Smooth muscle cell (in vitro differentiated cells): ENCODE measurements at regions not wholly inside any gene's neighbourhood (a gene's known extent, or its start where the extent isn't known, plus 50 kb on each side); places are given as distances from the start of the nearest gene placed in this dataset.

Source experiments
- DNase-seq: peaks from one replicate; lab custom pipeline; 2025; ENCODE audit not compliant: unreplicated experiment; lab: John Stamatoyannopoulos, UW
- H2AFZ ChIP-seq: fragments of 200-600 bp; sonication (generic); 2 replicates; pipeline ENCODE4 v1.6.0; 2016; ENCODE audit warnings: antibody characterized with exemption, low read depth, mild to moderate bottlenecking
- H3F3A ChIP-seq: fragments of 200-600 bp; sonication (generic); 2 replicates; pipeline ENCODE4 v1.6.0; 2017; ENCODE audit warnings: antibody characterized with exemption, low read depth
- H3K27ac ChIP-seq: fragments of 200-600 bp; sonication (generic); 2 replicates; pipeline ENCODE4 v1.5.1; 2016; ENCODE audit warnings: low read depth, mild to moderate bottlenecking
- H3K27me3 ChIP-seq: fragments of 200-600 bp; sonication (generic); 2 replicates; pipeline ENCODE4 v1.6.1; 2016; ENCODE audit warnings: low read depth, mild to moderate bottlenecking
- H3K36me3 ChIP-seq: fragments of 200-600 bp; sonication (generic); 2 replicates; pipeline ENCODE4 v1.5.1; 2016; ENCODE audit warnings: low read depth
- H3K4me1 ChIP-seq: fragments of 200-600 bp; sonication (generic); 2 replicates; pipeline ENCODE4 v1.5.1; 2016; ENCODE audit warnings: low read depth
- H3K4me2 ChIP-seq: fragments of 200-600 bp; sonication (generic); 2 replicates; pipeline ENCODE4 v1.6.0; 2016; ENCODE audit warnings: mild to moderate bottlenecking
- H3K4me3 ChIP-seq: fragments of 200-600 bp; sonication (generic); 2 replicates; pipeline ENCODE4 v1.5.1; 2016; ENCODE audit warnings: mild to moderate bottlenecking
- H3K79me2 ChIP-seq: fragments of 200-600 bp; sonication (generic); 2 replicates; pipeline ENCODE4 v1.6.0; 2016; ENCODE audit warnings: low read depth, mild to moderate bottlenecking
- H3K9ac ChIP-seq: fragments of 200-600 bp; sonication (generic); 2 replicates; pipeline ENCODE4 v1.6.0; 2016; ENCODE audit warnings: low read depth
- H3K9me3 ChIP-seq: fragments of 200-600 bp; sonication (generic); replicated peaks from 2 replicates; pipeline ENCODE4 v1.5.1; 2016; ENCODE audit warnings: low read depth
- H4K20me1 ChIP-seq: fragments of 200-600 bp; sonication (generic); 2 replicates; pipeline ENCODE4 v1.6.0; 2016; ENCODE audit warnings: low read depth
- WGBS: methylation state at CpG from one replicate; pipeline ENCODE4 v1.1.7; 2016; ENCODE audit warnings: low lambda C conversion rate; 5-methylcytosine and 5-hydroxymethylcytosine counted together
- TF ChIP-seq, protein P1 (sequence below): fragments of 200-600 bp; sonication (generic); IDR thresholded peaks from 2 replicates; pipeline ENCODE4 v1.5.1; 2017; ENCODE audit warnings: borderline replicate concordance, mild to moderate bottlenecking, antibody characterized with exemption; ENCODE audit not compliant: insufficient read depth, poor library complexity, severe bottlenecking

GRCh38 chr2:122481244-122481622 lies 725.8 kb downstream of the TSN start:
- Histone ChIP-seq H3K4me3 (no peak overlapping the region), H3K79me2 (no peaks in the 10 kb centered on the region), H3K4me2 (no peak overlapping the region), H3F3A (no peaks in the 10 kb centered on the region), H3K9ac (no peak overlapping the region), H3K27me3 (no peaks in the 10 kb centered on the region), H3K36me3 (no peaks in the 10 kb centered on the region), H4K20me1 (no peaks in the 10 kb centered on the region), H3K27ac (no peak overlapping the region), H3K9me3 (no peaks in the 10 kb centered on the region), H2AFZ (no peak overlapping the region), H3K4me1 (no peaks in the 10 kb centered on the region)
- DNase-seq = no peak
- TF ChIP-seq, protein P1, sequence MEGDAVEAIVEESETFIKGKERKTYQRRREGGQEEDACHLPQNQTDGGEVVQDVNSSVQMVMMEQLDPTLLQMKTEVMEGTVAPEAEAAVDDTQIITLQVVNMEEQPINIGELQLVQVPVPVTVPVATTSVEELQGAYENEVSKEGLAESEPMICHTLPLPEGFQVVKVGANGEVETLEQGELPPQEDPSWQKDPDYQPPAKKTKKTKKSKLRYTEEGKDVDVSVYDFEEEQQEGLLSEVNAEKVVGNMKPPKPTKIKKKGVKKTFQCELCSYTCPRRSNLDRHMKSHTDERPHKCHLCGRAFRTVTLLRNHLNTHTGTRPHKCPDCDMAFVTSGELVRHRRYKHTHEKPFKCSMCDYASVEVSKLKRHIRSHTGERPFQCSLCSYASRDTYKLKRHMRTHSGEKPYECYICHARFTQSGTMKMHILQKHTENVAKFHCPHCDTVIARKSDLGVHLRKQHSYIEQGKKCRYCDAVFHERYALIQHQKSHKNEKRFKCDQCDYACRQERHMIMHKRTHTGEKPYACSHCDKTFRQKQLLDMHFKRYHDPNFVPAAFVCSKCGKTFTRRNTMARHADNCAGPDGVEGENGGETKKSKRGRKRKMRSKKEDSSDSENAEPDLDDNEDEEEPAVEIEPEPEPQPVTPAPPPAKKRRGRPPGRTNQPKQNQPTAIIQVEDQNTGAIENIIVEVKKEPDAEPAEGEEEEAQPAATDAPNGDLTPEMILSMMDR = no peak
- 93% methylated on average over 2 of the region's 2 CpGs for WGBS

GRCh38 chr2:122481717-122482116 lies 726.3 kb downstream of the TSN start:
- Histone ChIP-seq H3K9me3 (no peaks in the 10 kb centered on the region), H2AFZ (no peak overlapping the region), H3K9ac (no peak overlapping the region), H3F3A (no peaks in the 10 kb centered on the region), H4K20me1 (no peaks in the 10 kb centered on the region), H3K27ac (no peak overlapping the region), H3K4me1 (no peaks in the 10 kb centered on the region), H3K4me2 (no peak overlapping the region), H3K27me3 (no peaks in the 10 kb centered on the region), H3K36me3 (no peaks in the 10 kb centered on the region), H3K4me3 (no peak overlapping the region), H3K79me2 (no peaks in the 10 kb centered on the region)
- no peak for DNase-seq
- TF ChIP-seq, protein P1 = no peak

DNA sequence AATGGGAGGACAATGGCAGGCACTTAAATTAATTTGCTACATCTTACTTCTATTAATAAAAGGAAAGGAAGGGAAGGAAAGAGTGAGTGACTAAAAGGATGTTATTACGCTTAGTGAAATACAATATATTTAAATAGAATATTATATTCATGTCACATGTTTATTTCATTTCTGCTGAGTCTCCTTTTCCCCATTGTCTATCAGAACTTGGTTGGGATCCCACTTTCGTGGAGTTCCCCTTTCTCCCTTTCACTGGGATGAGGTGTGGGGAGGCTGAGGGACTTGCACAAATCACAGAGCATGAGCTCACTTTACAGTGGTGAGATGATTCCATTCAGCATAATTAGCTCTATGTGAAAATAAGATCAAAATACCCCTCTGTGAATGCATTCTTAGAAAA lies 730.6 kb downstream of the TSN start:
- 92% methylated on average over 2 of the region's 2 CpGs for WGBS
- TF ChIP-seq, protein P1 = no peak
- Histone ChIP-seq H3K36me3 (no peaks in the 10 kb centered on the region), H3K27ac (no peak overlapping the region), H2AFZ (no peak overlapping the region), H4K20me1 (no peaks in the 10 kb centered on the region), H3K4me1 (no peaks in the 10 kb centered on the region), H3K79me2 (no peaks in the 10 kb centered on the region), H3K4me3 (no peak overlapping the region), H3K27me3 (no peaks in the 10 kb centered on the region), H3K9ac (no peak overlapping the region), H3K4me2 (no peak overlapping the region), H3K9me3 (no peaks in the 10 kb centered on the region), H3F3A (no peaks in the 10 kb centered on the region)
- DNase-seq = no peak

DNA sequence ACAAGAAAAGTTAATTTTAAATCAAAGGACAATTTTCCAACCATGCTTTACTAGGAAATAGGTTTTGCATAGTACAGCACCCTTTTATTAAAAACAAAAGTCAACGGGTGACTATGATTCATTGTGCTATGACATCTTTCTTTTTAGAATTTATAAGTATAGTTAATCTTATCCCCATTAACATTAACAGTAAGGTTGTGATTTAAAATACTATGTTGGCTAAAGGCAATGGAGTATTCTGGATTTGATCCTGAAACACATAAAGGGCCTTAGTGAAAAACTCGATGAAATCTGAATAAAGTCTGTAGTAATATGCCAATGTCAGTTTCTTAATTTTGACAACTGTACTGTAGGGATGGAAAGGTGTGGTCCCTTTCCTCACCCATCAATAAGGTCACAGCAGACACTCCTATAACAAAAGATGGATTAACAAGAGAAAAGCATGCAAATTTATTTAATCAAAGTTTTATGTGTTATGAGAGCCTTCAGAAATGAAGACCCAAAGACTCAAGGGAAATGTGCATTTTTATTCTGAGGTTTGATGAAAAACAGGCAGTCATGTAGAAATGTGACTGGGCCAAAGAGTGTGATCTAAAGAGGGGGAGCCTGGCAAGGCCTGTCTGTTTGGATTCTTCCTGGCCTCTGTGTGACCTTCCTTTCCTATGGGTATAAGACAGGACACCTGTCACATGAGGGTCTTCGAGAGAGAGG lies 731.4 kb downstream of the TSN start:
- H3K4me1 ChIP-seq = no peaks in the 10 kb centered on the region
- H3K9ac ChIP-seq = no peak overlapping the region
- no peaks in the 10 kb centered on the region for H4K20me1 ChIP-seq
- no peaks in the 10 kb centered on the region for H3K36me3 ChIP-seq
- H3F3A ChIP-seq = no peaks in the 10 kb centered on the region
- WGBS = 87% methylated on average over 3 of the region's 3 CpGs
- no peak overlapping the region for H3K4me2 ChIP-seq
- no peaks in the 10 kb centered on the region for H3K9me3 ChIP-seq
- H2AFZ ChIP-seq = no peak overlapping the region
- no peak overlapping the region for H3K27ac ChIP-seq
- no peaks in the 10 kb centered on the region for H3K27me3 ChIP-seq
- H3K4me3 ChIP-seq = no peak overlapping the region
- no peaks in the 10 kb centered on the region for H3K79me2 ChIP-seq
- DNase-seq = no peak
- TF ChIP-seq, protein P1 = no peak
